Motor neuron (in vitro differentiated cells): ENCODE measurements at regions not wholly inside any gene's neighbourhood (a gene's known extent, or its start where the extent isn't known, plus 50 kb on each side); places are given as distances from the start of the nearest gene placed in this dataset.
"Not testable (repeated sequence)": the region's sequence is repeated elsewhere in the genome, so short reads cannot be mapped to it uniquely, and the experiment has no call there.

Experiments used
- ATAC-seq, 8 experiments: fragments of 200-7000 bp; cut with Tn5 transposase; replicated peaks in 6 of 8; 2 replicates each; pipeline ENCODE4 v1.8.0; 2021; ENCODE audit warnings: mild to moderate bottlenecking in 8 of 8, moderate library complexity in 8 of 8
- H3K27ac ChIP-seq, 2 donors: fragments of 250-450 bp; sonication (Bioruptor Pico); 2 replicates each; pipeline ENCODE4 v1.9.0; 2021; ENCODE audit warnings: antibody characterized with exemption in 2 of 2, mild to moderate bottlenecking in 2 of 2, moderate library complexity in 1 of 2
- H3K4me1 ChIP-seq, 2 donors: fragments of 250-450 bp; sonication (Bioruptor Pico); replicated peaks in 1 of 2; 2 replicates each; pipeline ENCODE4 v1.6.1; 2021; ENCODE audit warnings: antibody characterized with exemption in 2 of 2, mild to moderate bottlenecking in 2 of 2, moderate library complexity in 1 of 2
- H3K4me3 ChIP-seq, 5 donors: fragments of 250-450 bp; sonication (Bioruptor Pico); 2 replicates each; pipeline ENCODE4 v1.9.0; 2021; ENCODE audit warnings: antibody characterized with exemption in 5 of 5, mild to moderate bottlenecking in 5 of 5, moderate library complexity in 4 of 5
- WGBS, 10 experiments: fragments of 450-650 bp; shearing (Covaris generic); methylation state at CpG; one replicate each; pipeline ENCODE4 v1.0.0; 2022; 5-methylcytosine and 5-hydroxymethylcytosine counted together
- in situ Hi-C, 9 experiments: fragments of 400-800 bp; cut with MboI; loops; one replicate each; pipeline ENCODE4 v1.15.0; 2021; ENCODE audit warnings: low sequenced_read_pairs in 9 of 9, low pct_unique_long_range_greater_than_20kb in 2 of 9; ENCODE audit not compliant: unreplicated experiment in 9 of 9

DNA sequence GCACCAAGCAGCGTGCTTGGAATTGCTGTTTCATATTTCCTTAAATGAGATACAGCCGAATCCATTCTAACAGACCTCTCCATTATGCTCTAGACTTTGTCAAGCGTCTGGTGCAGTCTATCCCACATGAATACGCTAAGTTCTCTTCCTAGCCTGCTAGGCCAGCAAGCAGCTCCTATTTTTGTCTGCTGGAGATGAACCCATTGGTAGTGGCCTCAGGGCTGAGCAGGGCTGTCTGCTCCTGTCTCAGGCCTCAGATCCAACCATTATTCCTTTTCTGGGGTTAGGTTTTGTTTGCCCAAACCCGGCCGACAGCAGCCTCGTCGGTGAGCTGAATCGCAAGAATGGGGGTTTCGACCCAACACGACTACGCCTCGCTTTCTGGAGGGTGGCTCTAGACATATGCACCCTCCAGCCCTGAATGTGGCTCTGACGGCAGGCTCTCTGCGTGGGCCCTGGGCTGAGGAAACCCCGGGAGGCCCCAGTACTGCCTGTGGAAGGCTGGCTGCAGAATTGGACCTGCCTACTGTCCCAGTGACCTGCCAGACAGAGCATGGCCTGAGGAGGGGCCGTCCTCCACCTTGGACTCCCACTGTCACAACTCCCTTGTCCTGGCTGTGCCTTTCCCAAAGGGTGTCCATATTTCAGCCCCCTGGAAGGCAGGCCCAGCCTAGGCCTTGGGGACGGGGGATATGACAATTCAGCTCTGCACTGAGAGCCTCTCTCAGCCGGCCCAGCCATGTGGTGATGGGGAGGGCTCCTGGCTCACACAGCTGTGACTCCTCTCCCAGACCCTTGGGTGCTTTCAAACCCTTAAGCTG lies 267.9 kb upstream of the TCERG1L start:
- peak in 2 of 8 experiments; percentile 14 to 15 for ATAC-seq

DNA sequence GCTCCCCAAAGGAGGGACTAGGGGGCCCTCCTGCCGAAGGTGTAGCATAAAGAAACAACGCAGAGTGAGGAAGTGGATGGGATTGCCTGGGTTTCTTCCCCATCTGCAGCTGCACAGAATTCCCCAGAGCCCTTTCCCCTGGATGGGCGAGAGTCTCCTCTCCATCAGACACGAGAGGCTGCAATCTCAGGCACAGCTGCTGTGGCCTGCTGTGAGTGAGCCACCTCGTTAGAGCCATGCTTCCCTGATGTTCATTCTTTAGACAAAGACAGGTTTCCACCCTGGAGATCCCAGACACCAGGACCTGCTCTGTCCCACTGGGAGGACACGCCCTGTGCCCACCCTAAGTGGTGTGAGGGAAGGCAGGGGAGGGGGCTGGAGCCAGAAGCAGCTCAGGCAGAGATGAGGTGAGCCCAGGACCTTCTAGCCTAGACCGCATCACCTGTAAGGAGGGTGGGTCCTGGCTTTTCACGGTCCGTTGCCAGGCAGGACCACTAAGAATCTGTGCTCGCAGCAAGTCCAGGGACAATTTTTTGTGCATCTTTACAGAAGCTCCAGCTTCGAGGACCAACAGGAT lies 268.6 kb upstream of the TCERG1L start:
- no peak overlapping the region for H3K27ac ChIP-seq
- in situ Hi-C loops, result no loop called here
- no peaks in the 10 kb centered on the region for H3K4me1 ChIP-seq
- H3K4me3 ChIP-seq, result no peak overlapping the region
- 0 to 100% (median 67%) methylated on average over 1 to 4 of the region's 11 CpGs; no CpG with 5 or more reads in 3 of the 10 experiments for WGBS, 10 experiments
- peak in 2 of 8 experiments; percentile 19 to 32 for ATAC-seq

More for the DNA sequence above, 267.9 kb upstream of the TCERG1L start:
- H3K4me1 ChIP-seq, result no peaks in the 10 kb centered on the region
- H3K4me3 ChIP-seq, result no peak overlapping the region
- H3K27ac ChIP-seq, result no peak overlapping the region
- in situ Hi-C loops, result no loop called here
- WGBS, 10 experiments, result 20 to 89% (median 63%) methylated on average over 1 to 11 of the region's 19 CpGs; no CpG with 5 or more reads in 1 of the 10 experiments

DNA sequence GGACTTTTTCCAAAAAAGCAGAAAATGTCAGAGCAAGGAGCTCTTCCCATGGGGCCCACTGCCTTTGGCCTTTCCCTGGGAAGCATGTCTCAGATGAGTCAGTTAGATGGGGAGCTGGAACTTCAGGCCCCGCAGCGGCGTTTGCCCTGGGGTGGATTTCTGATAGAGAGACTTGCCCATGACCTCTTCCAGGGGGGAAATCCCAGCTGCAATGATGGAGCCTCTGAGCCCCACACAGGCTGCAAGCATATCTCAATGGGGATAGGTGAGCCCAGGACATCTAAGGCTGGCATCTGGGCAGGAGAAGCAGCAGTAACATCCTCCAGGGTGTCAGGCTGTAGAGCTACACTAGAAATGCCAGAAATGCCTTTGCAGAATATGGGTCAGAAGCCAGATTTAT lies 269.2 kb upstream of the TCERG1L start:
- Histone ChIP-seq H3K4me3 (no peak overlapping the region), H3K4me1 (no peaks in the 10 kb centered on the region), H3K27ac (no peak overlapping the region)
- ATAC-seq, result no peak
- in situ Hi-C loops, result no loop called here
- WGBS, 10 experiments, result no CpG with 5 or more reads among the region's 3 CpGs

DNA sequence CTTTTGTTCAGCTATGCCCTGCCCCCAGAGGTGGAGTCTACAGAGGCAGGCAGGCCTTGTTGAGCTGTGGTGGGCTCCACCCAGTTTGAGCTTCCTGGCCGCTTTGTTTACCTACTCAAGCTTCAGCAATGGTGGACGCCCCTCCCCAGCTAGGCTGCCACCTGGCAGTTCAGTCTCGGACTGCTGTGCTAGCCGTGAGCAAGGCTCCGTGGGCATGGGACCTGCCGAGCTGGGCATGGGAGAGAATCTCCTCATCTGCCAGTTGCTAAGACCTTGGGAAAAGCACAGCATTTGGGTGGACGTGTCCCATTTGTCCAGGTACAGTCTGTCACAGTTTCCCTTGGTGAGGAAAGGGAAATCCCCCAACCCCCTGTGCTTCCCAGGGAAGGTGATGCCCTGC lies 270.0 kb upstream of the TCERG1L start:
- 0 to 83% (median 77%) methylated on average over 1 to 6 of the region's 7 CpGs; no CpG with 5 or more reads in 5 of the 10 experiments for WGBS, 10 experiments
- ATAC-seq, H3K4me1 ChIP-seq, H3K27ac ChIP-seq, in situ Hi-C loops, H3K4me3 ChIP-seq: not testable (repeated sequence)

DNA sequence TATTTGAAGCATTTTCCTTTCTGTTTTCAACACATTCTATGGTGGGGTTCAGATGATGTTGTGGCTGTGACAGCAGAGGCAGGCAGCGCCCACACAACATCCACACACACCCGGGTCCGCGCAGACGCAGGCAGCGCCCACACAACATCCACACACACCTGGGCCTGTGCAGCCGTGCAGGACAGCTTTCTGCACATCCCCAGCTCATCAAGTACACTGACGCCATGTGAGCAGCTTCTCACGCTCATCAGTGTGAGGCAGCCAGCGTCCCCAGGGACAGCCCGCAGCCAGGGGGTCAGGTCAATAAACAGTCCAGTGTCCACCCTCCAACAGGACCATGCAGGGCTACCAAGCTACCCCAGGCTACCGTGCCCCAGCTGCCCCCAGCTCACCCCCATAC lies 272.8 kb upstream of the TCERG1L start:
- in situ Hi-C loops, result no loop called here
- peak in 3 of 8 experiments; percentile 39 to 68 (median 53) for ATAC-seq
- Histone ChIP-seq H3K4me3 (no peak overlapping the region), H3K27ac (no peak overlapping the region), H3K4me1 (no peaks in the 10 kb centered on the region)
- 40 to 88% (median 80%) methylated on average over 1 to 11 of the region's 12 CpGs; no CpG with 5 or more reads in 4 of the 10 experiments for WGBS, 10 experiments

DNA sequence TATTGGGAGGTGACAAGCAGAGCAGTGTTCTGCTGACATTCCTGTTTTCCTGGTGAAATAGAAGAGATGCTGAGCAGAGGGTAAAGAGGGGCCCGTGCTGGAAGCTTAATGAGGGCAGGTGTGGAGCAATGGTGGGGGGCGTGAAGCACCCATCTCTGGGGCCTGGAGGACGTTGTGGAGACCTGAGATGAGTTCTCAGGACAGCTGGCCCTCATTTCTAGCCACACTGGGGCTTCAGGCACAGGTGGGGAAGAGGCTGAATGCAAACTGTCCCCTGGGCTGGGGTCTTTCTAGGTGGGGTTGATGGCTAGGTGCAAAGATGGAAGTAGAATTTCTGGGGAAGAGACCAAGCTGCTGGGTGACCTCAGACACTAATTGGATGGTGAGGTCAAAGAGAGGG lies 274.2 kb upstream of the TCERG1L start:
- ATAC-seq, result no peak
- H3K4me1 ChIP-seq, result no peaks in the 10 kb centered on the region
- in situ Hi-C loops, result no loop called here
- H3K27ac ChIP-seq, result no peak overlapping the region
- H3K4me3 ChIP-seq, result no peak overlapping the region
- WGBS, 10 experiments, result 0 to 60% (median 7%) methylated on average over 1 to 3 of the region's 3 CpGs; no CpG with 5 or more reads in 5 of the 10 experiments

DNA sequence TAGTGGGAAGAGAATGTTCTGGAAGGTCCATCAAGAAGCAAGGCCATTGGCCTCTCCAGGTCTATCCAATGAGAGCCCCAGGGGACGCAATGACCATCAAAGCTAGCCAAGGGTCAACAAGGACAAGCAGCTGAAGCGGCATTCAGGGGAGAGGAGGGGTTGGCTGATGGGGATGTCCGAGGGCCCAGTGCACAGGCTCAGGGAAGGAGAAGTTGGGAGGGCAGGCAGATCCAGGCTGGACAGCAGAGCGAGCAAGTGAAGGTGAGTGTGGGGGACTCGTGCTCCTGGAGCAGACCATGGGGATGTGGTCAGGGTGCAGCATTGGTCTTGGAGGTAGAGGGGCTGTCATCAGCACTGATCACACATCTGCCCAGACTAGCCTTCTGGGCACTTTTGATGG lies 275.4 kb upstream of the TCERG1L start:
- ATAC-seq, result no peak
- WGBS, 10 experiments, result 35 to 93% (median 82%) methylated on average over 2 to 5 of the region's 5 CpGs; no CpG with 5 or more reads in 7 of the 10 experiments
- Histone ChIP-seq H3K4me3 (no peak overlapping the region), H3K4me1 (no peaks in the 10 kb centered on the region), H3K27ac (no peak overlapping the region)
- in situ Hi-C loops, result no loop called here

DNA sequence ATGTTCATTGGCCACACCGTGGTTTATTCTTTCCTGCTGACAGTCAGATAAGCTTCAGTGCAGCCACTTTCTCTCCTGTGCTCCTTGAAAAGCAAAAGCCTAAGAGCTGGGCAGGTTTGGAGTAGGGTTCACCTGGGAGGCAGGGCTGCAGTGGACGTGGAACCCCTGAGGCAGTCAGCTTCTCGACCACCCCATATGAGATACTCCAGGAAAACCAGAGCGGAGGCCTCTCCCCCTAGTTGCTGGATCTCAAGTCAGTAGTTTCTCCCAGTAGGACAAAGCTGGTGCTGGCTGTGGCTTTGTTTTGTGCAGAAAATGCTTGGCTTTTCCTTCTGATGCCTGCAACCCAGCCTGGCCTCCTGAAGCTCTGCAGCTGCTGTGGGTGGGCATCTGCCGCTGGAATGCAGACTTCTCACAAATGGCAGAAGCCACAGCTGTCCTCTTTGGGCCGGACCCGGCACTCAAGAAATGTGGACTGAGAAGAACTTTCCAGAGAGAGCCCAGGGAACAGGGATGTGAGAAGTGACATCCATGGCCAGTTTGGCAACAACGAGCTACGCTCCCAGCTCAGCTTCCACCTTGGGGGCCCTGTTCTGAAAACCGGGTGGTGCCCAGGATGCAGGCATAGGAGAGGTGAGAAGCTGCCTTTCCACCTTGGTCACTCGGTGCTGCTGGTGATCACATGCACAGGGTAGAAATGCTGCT lies 276.6 kb upstream of the TCERG1L start:
- Histone ChIP-seq H3K4me1 (no peaks in the 10 kb centered on the region), H3K4me3 (no peak overlapping the region), H3K27ac (no peak overlapping the region)
- 0 to 83% (median 33%) methylated on average over 1 to 9 of the region's 11 CpGs; no CpG with 5 or more reads in 1 of the 10 experiments for WGBS, 10 experiments
- no peak for ATAC-seq
- in situ Hi-C loops, result no loop called here

DNA sequence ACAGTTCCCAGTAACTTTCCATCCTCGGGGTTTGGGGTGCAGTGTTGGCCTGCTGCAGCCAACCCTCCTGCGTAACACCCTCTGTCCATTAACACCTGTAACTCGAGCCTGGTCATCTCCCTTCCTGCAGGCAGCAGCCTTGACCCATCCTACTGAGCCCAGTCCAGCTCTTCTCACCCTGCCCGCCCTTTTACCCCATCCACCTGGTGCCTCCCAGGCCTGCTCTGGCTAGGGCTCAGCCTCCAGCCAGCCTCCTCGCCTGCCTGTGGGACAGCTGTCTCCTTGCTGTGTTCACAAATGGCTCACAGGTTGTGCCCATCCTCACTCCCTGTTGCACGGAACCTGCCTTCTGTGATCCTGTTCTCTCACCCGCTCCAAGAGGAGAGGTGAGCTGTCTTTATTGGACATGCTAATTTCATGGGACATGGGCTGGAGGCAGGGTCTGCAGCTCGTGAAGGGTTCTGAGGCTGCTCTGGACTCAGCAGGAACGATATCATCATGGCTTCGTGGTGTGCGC lies 277.2 kb upstream of the TCERG1L start:
- H3K4me1 ChIP-seq, result no peaks in the 10 kb centered on the region
- in situ Hi-C loops, result no loop called here
- 31 to 80% (median 56%) methylated on average over 1 to 8 of the region's 11 CpGs; no CpG with 5 or more reads in 3 of the 10 experiments for WGBS, 10 experiments
- H3K27ac ChIP-seq, result no peak overlapping the region
- no peak for ATAC-seq
- no peak overlapping the region for H3K4me3 ChIP-seq

DNA sequence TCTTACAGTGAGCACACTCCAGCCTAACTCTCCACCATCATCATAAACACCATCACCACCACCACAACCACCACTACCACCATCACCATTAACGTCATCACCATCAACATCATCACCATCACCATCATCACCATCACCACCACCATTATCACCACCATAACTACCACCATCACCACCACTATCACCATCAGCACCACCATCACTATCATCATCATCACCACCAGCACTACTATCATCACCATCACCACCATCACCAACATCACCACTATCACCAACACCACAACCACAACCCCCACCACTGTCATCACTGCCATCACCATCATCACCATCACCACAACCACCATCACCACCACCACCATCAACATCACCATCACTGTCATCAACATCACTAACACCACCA lies 279.0 kb upstream of the TCERG1L start:
- ATAC-seq, result no peak
- no peak overlapping the region for H3K27ac ChIP-seq
- WGBS, 10 experiments, result 0 to 80% (median 13%) methylated on average over 1 of the region's 1 CpG; no CpG with 5 or more reads in 3 of the 10 experiments
- no peak overlapping the region for H3K4me3 ChIP-seq
- in situ Hi-C loops, result no loop called here
- H3K4me1 ChIP-seq, result no peaks in the 10 kb centered on the region

DNA sequence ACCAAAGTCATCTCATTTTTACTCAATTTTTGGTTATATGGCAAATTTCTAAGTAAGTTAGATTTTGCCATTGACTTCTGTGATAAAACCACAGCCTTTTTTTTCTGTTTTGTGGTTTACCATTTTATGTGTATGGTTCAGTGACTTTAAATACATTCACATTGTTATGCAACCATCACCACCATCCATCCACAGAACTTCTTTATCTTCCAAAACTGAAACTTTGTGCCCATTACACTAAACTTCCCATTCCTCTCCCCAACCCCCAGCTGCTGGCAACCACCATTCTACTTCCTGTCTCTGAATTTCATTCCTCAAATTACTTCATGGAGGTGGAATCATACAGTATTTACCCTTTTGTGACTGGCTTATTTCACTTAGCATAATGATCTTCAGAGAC lies 280.4 kb upstream of the TCERG1L start:
- no peak for ATAC-seq
- in situ Hi-C loops, result no loop called here
- Histone ChIP-seq H3K27ac (no peak overlapping the region), H3K4me3 (no peak overlapping the region), H3K4me1 (no peaks in the 10 kb centered on the region)

DNA sequence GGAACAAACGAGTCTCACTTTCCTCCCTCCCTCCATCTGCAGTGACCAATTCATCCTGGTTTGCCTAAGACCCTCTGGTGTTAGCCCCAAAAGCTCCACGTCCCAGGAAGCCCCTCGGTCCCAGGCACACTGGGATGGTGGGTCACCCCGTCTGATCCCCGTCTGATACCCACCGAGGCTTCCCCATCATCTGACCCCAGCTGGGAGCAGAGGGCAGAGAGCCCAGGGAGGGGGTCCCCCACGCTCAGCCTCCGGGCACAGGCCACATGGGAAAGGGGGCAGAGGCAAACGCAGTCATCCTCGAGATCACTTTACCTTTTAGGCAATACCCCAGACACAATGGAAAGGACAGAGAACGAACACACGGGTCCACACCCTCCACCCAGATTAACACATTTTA lies 291.6 kb upstream of the PPP2R2D start:
- no peak for ATAC-seq

DNA sequence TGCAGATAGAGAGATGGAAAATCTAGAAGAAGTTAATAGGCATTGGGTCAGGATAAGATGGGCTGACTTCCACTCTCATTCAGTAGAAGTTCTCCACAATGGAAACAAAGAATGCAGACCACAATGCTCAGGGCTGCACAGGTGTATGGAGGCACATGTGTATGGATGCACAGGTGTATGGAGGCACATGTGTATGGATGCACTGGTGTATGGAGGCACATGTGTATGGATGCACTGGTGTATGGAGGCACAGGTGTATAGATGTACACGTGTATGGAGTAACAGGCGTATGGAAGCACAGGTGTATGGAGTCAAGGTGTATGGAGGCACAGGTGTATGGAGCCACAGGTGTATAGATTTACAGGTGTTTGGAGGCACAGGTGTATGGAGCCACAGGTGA lies 285.7 kb upstream of the PPP2R2D start:
- ATAC-seq, result no peak
- Histone ChIP-seq H3K4me3 (no peak overlapping the region), H3K4me1 (peaks cover 8 to 15% of the 10 kb centered on the region in 2 donors), H3K27ac (no peak overlapping the region)
- 0 to 100% (median 67%) methylated on average over 1 to 2 of the region's 2 CpGs; no CpG with 5 or more reads in 7 of the 10 experiments for WGBS, 10 experiments
- in situ Hi-C loops, result no loop called here

More for the DNA sequence above, 291.6 kb upstream of the PPP2R2D start:
- in situ Hi-C loops, result no loop called here
- Histone ChIP-seq H3K27ac (no peak overlapping the region), H3K4me3 (no peak overlapping the region), H3K4me1 (no peaks in the 10 kb centered on the region)
- WGBS, 10 experiments, result 0 to 100% (median 60%) methylated on average over 1 to 9 of the region's 12 CpGs; no CpG with 5 or more reads in 2 of the 10 experiments
